H1 (cell line): ENCODE measurements at regions not wholly inside any gene's neighbourhood (a gene's known extent, or its start where the extent isn't known, plus 50 kb on each side); places are given as distances from the start of the nearest gene placed in this dataset.

Experiments used
- CTCF ChIA-PET: fragments of 300-600 bp; sonication (Branson Sonifier 250); formaldehyde crosslinking; loops from one replicate; lab custom pipeline; 2021; ENCODE audit not compliant: partially characterized antibody; lab: Charles Lee
- POLR2A ChIA-PET: fragments of 300-600 bp; sonication (Branson Sonifier 250); formaldehyde crosslinking; loops from one replicate; lab custom pipeline; 2021; ENCODE audit warnings: inconsistent platforms; ENCODE audit not compliant: partially characterized antibody; lab: Charles Lee
- DNase-seq, 2 experiments: peaks; one replicate each; pipeline versions ENCODE4 v3.0.0 to v3.0.0-alpha.2; 2010 to 2022; ENCODE audit warnings: low spot score in 2 of 2, low read depth in 1 of 2, mixed read lengths in 1 of 2
- FAIRE-seq: peaks from 2 replicates; lab custom pipeline; 2011; peaks lifted over from hg19 to GRCh38; lab: Jason Lieb, UNC
- H2AFZ ChIP-seq: 2 replicates; pipeline ENCODE4 v1.8.1; 2012; ENCODE audit warnings: low read length, inconsistent platforms
- H2AK5ac ChIP-seq: 2 replicates; pipeline ENCODE4 v1.6.1; 2013; ENCODE audit warnings: low read depth, low read length
- H2BK120ac ChIP-seq: replicated peaks from 2 replicates; pipeline ENCODE3; 2013; ENCODE audit warnings: low read depth, low read length, inconsistent platforms
- H2BK12ac ChIP-seq: 2 replicates; pipeline ENCODE4 v1.6.1; 2013; ENCODE audit warnings: low read depth, low read length
- H2BK15ac ChIP-seq: 2 replicates; pipeline ENCODE4 v1.6.1; 2013; ENCODE audit warnings: low read length
- H2BK20ac ChIP-seq: 2 replicates; pipeline ENCODE4 v1.6.1; 2013; ENCODE audit warnings: low read length
- H2BK5ac ChIP-seq: 2 replicates; pipeline ENCODE4 v1.6.1; 2013; ENCODE audit warnings: low read depth, low read length
- H3K14ac ChIP-seq: 2 replicates; pipeline ENCODE4 v1.6.1; 2013; ENCODE audit warnings: inconsistent platforms; ENCODE audit not compliant: insufficient read length
- H3K18ac ChIP-seq: 2 replicates; pipeline ENCODE4 v1.6.1; 2013; ENCODE audit warnings: low read length; ENCODE audit errors: extremely low read depth
- H3K23ac ChIP-seq: 2 replicates; pipeline ENCODE4 v1.6.1; 2013; ENCODE audit warnings: inconsistent platforms; ENCODE audit not compliant: insufficient read length
- H3K23me2 ChIP-seq: 2 replicates; pipeline ENCODE4 v1.6.1; 2013; ENCODE audit warnings: low read depth, low read length
- H3K27ac ChIP-seq: 2 replicates; pipeline ENCODE4 v1.6.1; 2011; ENCODE audit warnings: low read depth, low read length, inconsistent platforms
- H3K27me3 ChIP-seq, 4 experiments: replicated peaks in 1 of 4; 1 replicate in 1 of 4; 2 replicates in 3 of 4; pipeline versions ENCODE4 v1.6.1 to v1.8.1; 2011 to 2013; ENCODE audit warnings: low read length in 3 of 4, mild to moderate bottlenecking in 3 of 4, inconsistent platforms in 2 of 4, mixed read lengths in 2 of 4, moderate library complexity in 1 of 4; ENCODE audit not compliant: control insufficient read depth in 3 of 4, insufficient read depth in 3 of 4; ENCODE audit errors: extremely low read depth in 1 of 4
- H3K36me3 ChIP-seq, 4 experiments: 2 replicates each; pipeline versions ENCODE4 v1.6.1 to v1.8.1; 2011 to 2013; ENCODE audit warnings: mild to moderate bottlenecking in 4 of 4, low read length in 3 of 4, moderate library complexity in 2 of 4, control low read depth in 1 of 4, inconsistent platforms in 1 of 4; ENCODE audit not compliant: insufficient read depth in 4 of 4, control insufficient read depth in 2 of 4
- H3K4ac ChIP-seq: replicated peaks from 2 replicates; pipeline ENCODE3; 2013; ENCODE audit warnings: low read length, low read depth, mixed read lengths, inconsistent platforms; ENCODE audit not compliant: insufficient read length
- H3K4me1 ChIP-seq, 4 experiments: replicated peaks in 1 of 4; 1 replicate in 1 of 4; 2 replicates in 3 of 4; pipeline versions ENCODE4 v1.6.1 to v1.8.1; 2011 to 2013; ENCODE audit warnings: low read length in 3 of 4, inconsistent platforms in 2 of 4, mixed read lengths in 1 of 4; ENCODE audit not compliant: insufficient read depth in 4 of 4, control insufficient read depth in 3 of 4
- H3K4me2 ChIP-seq, 2 experiments: 2 replicates each; pipeline versions ENCODE4 v1.6.1 to v1.8.1; 2011 to 2013; ENCODE audit warnings: low read depth in 2 of 2, low read length in 2 of 2, control low read depth in 1 of 2, inconsistent platforms in 1 of 2, mild to moderate bottlenecking in 1 of 2; ENCODE audit not compliant: insufficient read depth in 1 of 2
- H3K4me3 ChIP-seq, 4 experiments: fragments of 200-600, 300-600 bp in 1 of 4; sonication (generic), shearing (Covaris generic), sonication (Bioruptor Twin) in 1 of 4; 2 replicates each; pipeline versions ENCODE4 v1.5.1 to v1.8.1; 2011 to 2016; ENCODE audit warnings: low read length in 4 of 4, low read depth in 3 of 4, control low read depth in 2 of 4, inconsistent platforms in 2 of 4, mild to moderate bottlenecking in 2 of 4, mixed read lengths in 1 of 4, moderate library complexity in 1 of 4; ENCODE audit not compliant: insufficient read depth in 2 of 4; ENCODE audit errors: extremely low read depth in 1 of 4
- H3K56ac ChIP-seq: replicated peaks from 2 replicates; pipeline ENCODE3; 2013; ENCODE audit warnings: low read depth, mild to moderate bottlenecking, mixed read lengths, low read length, inconsistent platforms; ENCODE audit not compliant: insufficient read length
- H3K79me1 ChIP-seq: 2 replicates; pipeline ENCODE4 v1.6.1; 2013; ENCODE audit warnings: low read depth, low read length, control low read depth
- H3K79me2 ChIP-seq, 2 experiments: 2 replicates each; pipeline versions ENCODE4 v1.6.1 to v1.8.1; 2012 to 2013; ENCODE audit warnings: low read length in 2 of 2, mild to moderate bottlenecking in 2 of 2, inconsistent platforms in 1 of 2; ENCODE audit not compliant: insufficient read depth in 2 of 2, control insufficient read depth in 1 of 2
- H3K9ac ChIP-seq, 4 experiments: replicated peaks in 1 of 4; 1 replicate in 1 of 4; 2 replicates in 3 of 4; pipeline versions ENCODE4 v1.6.1 to v1.8.1; 2011 to 2013; ENCODE audit warnings: low read depth in 3 of 4, low read length in 3 of 4, control low read depth in 2 of 4, mild to moderate bottlenecking in 2 of 4, moderate library complexity in 2 of 4, inconsistent platforms in 1 of 4; ENCODE audit errors: extremely low read depth in 1 of 4
- H3K9me3 ChIP-seq, 2 experiments: 2 replicates each; pipeline versions ENCODE4 v1.6.1 to v1.8.1; 2012 to 2013; ENCODE audit warnings: mild to moderate bottlenecking in 2 of 2, moderate library complexity in 2 of 2, control low read depth in 1 of 2, inconsistent platforms in 1 of 2, low read depth in 1 of 2, low read length in 1 of 2, mixed read lengths in 1 of 2; ENCODE audit not compliant: insufficient read depth in 2 of 2
- H4K20me1 ChIP-seq, 2 experiments: replicated peaks in 1 of 2; 2 replicates each; pipeline versions ENCODE3 to v1.8.1; 2011 to 2013; ENCODE audit warnings: inconsistent platforms in 2 of 2, low read length in 2 of 2, mild to moderate bottlenecking in 1 of 2; ENCODE audit not compliant: insufficient read depth in 2 of 2, control insufficient read depth in 1 of 2
- H4K5ac ChIP-seq: 2 replicates; pipeline ENCODE4 v1.6.1; 2013; ENCODE audit warnings: low read length, low read depth, mixed read lengths, inconsistent platforms; ENCODE audit not compliant: insufficient read length
- H4K8ac ChIP-seq: 2 replicates; pipeline ENCODE4 v1.8.0; 2013; ENCODE audit warnings: mild to moderate bottlenecking, moderate library complexity, low read length, inconsistent platforms; ENCODE audit not compliant: insufficient read depth; ENCODE audit errors: extremely low read depth
- H4K91ac ChIP-seq: replicated peaks from 2 replicates; pipeline ENCODE3; 2013; ENCODE audit warnings: low read length, mixed read lengths, inconsistent platforms; ENCODE audit not compliant: insufficient read length
- ATF3 ChIP-seq: IDR thresholded peaks from 2 replicates; pipeline ENCODE4 v1.6.1; 2011; ENCODE audit warnings: low read depth, mild to moderate bottlenecking, low read length; ENCODE audit not compliant: insufficient read depth
- BRCA1 ChIP-seq: IDR thresholded peaks from 2 replicates; pipeline ENCODE4 v1.6.1; 2012; ENCODE audit warnings: low read depth, low read length, improper control_type of control experiment
- CHD1 ChIP-seq: IDR thresholded peaks from 2 replicates; pipeline ENCODE4 v1.6.1; 2012; ENCODE audit warnings: low read depth, low read length, improper control_type of control experiment
- CREB1 ChIP-seq: IDR thresholded peaks from 2 replicates; pipeline ENCODE4 v1.6.1; 2012; ENCODE audit warnings: inconsistent platforms
- KDM1A ChIP-seq: fragments of 200-600, 300-600 bp; sonication (generic); IDR thresholded peaks from 2 replicates; pipeline ENCODE4 v1.7.1; 2016; ENCODE audit warnings: mild to moderate bottlenecking, low read length, borderline replicate concordance
- KDM5A ChIP-seq: fragments of 200-600 bp; IDR thresholded peaks from 2 replicates; pipeline ENCODE4 v1.7.1; 2012; ENCODE audit warnings: mild to moderate bottlenecking, low read length, inconsistent platforms, mixed read lengths
- MAFK ChIP-seq: IDR thresholded peaks from 2 replicates; pipeline ENCODE4 v1.6.1; 2012; ENCODE audit warnings: low read depth, mild to moderate bottlenecking, improper control_type of control experiment, low read length
- NANOG ChIP-seq: IDR thresholded peaks from 2 replicates; pipeline ENCODE4 v1.6.1; 2011; ENCODE audit warnings: low read length, low read depth, mild to moderate bottlenecking, inconsistent platforms; ENCODE audit not compliant: insufficient read depth, poor library complexity, severe bottlenecking
- POLR2A ChIP-seq, 2 experiments: IDR thresholded peaks; 1 replicate in 1 of 2; 2 replicates in 1 of 2; pipeline ENCODE4 v1.6.1; 2011; ENCODE audit warnings: low read depth in 2 of 2, low read length in 2 of 2, mild to moderate bottlenecking in 2 of 2; ENCODE audit errors: control extremely low read depth in 1 of 2
- WGBS, 2 experiments: shearing (Covaris generic) in 1 of 2; methylation state at CpG; one replicate each; pipeline versions ENCODE4 v1.1.6 to v1.1.7; 2013 to 2015; ENCODE audit warnings: low lambda C conversion rate in 2 of 2, mixed read lengths in 2 of 2, inconsistent platforms in 1 of 2, low coverage in 1 of 2, missing lambda C conversion rate in 1 of 2; ENCODE audit not compliant: insufficient replicate concordance in 2 of 2, insufficient coverage in 1 of 2, insufficient read length in 1 of 2; ENCODE audit errors: extremely low coverage in 1 of 2, missing lambda C conversion rate in 1 of 2; 5-methylcytosine and 5-hydroxymethylcytosine counted together

- no peaks in the 10 kb centered on the region for H3K79me2 ChIP-seq
- H3K36me3 ChIP-seq = no peaks in the 10 kb centered on the region
- DNase-seq = no peak
- H3K4me1 ChIP-seq = no peaks in the 10 kb centered on the region
- FAIRE-seq = no peak
- H4K20me1 ChIP-seq = no peaks in the 10 kb centered on the region
- H3K18ac ChIP-seq = no peak overlapping the region
- H2BK120ac ChIP-seq = no peak overlapping the region
- no peaks in the 10 kb centered on the region for H3K27me3 ChIP-seq
- TF ChIP-seq POLR2A (IDR thresholded peaks at IDR 0.05; ENCODE audit: control extremely low read depth in 1 of 2, low read depth in 2 of 2, low read length in 2 of 2) (no peak), NANOG (no peak), KDM1A (no peak), KDM5A (no peak), CHD1 (no peak), ATF3 (no peak), CREB1 (no peak), BRCA1 (no peak), MAFK (no peak)
- TF ChIP-seq, all 59 proteins: peak for 0
- H2BK12ac ChIP-seq = no peak overlapping the region
- H3K23me2 ChIP-seq = no peaks in the 10 kb centered on the region
- ChIA-PET POLR2A (no interaction called here), CTCF (no interaction called here)
- H3K14ac ChIP-seq = no peak overlapping the region
- H2BK20ac ChIP-seq = no peak overlapping the region
- H4K91ac ChIP-seq = no peak overlapping the region
- H2AFZ ChIP-seq = no peak overlapping the region
- no peak overlapping the region for H3K4ac ChIP-seq
- H2BK5ac ChIP-seq = no peak overlapping the region
- H3K9ac ChIP-seq = no peak overlapping the region
- H4K8ac ChIP-seq = no peak overlapping the region
- H3K9me3 ChIP-seq = peaks cover 0 to 3% of the 10 kb centered on the region in 2 experiments; a peak in 1 of 4 replicates
- WGBS, 2 experiments = 96% methylated on average over 1 of the region's 1 CpG; no CpG with 5 or more reads in 1 of the 2 experiments
- no peak overlapping the region for H2BK15ac ChIP-seq
- H3K56ac ChIP-seq = no peak overlapping the region
- H3K27ac ChIP-seq = no peak overlapping the region
- no peak overlapping the region for H4K5ac ChIP-seq
- H2AK5ac ChIP-seq = no peak overlapping the region
- no peak overlapping the region for H3K4me3 ChIP-seq
- no peak overlapping the region for H3K4me2 ChIP-seq
- H3K79me1 ChIP-seq = no peaks in the 10 kb centered on the region
- H3K23ac ChIP-seq = no peak overlapping the region
Measured at GRCh38 chr2:138874251-138874650, 94.1 kb upstream of the NXPH2 start.
